GM12865 (cell line): ENCODE measurements at regions not wholly inside any gene's neighbourhood (a gene's known extent, or its start where the extent isn't known, plus 50 kb on each side); places are given as distances from the start of the nearest gene placed in this dataset.

Experiments
- DNase-seq: peaks from one replicate; pipeline ENCODE4 v3.0.0; 2010; ENCODE audit warnings: low read depth
- H3K4me3 ChIP-seq: 2 replicates; pipeline ENCODE4 v1.5.1; 2011; ENCODE audit warnings: mild to moderate bottlenecking, low read depth, low read length, control low read depth
- TF ChIP-seq, protein P1 (sequence below): IDR thresholded peaks from 2 replicates; pipeline ENCODE4 v1.5.1; 2011; ENCODE audit warnings: low read length, control low read depth, low read depth, inconsistent platforms; ENCODE audit not compliant: insufficient read depth; ENCODE audit errors: missing control alignments

DNA sequence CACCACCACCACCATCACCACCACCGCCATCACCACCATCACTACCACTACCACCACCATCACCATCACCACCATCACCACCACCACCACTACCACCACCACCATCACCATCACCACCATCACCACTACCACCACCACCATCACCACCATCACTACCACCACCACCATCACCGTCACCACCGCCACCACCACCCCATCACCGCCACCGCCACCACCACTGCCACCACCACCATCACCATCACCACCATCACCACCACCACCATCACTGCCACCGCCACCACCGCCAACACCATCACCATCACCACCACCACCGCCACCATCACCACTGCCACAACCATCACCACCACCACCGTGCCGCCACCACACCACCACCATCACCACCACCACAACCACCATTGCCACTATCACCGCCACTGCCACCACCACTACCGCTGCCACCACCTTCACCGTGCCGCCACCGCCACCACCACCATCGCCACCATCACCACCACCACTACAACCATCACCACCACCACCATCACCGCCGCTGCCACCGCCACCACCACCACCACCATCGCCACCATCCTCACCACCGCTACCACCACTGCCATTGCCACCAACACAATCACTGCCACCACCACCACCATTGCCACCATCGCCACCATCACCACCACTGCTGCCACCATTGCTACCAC, 1511.3 kb upstream of the AGA start:
- H3K4me3 ChIP-seq = no peak overlapping the region
- TF ChIP-seq, protein P1, sequence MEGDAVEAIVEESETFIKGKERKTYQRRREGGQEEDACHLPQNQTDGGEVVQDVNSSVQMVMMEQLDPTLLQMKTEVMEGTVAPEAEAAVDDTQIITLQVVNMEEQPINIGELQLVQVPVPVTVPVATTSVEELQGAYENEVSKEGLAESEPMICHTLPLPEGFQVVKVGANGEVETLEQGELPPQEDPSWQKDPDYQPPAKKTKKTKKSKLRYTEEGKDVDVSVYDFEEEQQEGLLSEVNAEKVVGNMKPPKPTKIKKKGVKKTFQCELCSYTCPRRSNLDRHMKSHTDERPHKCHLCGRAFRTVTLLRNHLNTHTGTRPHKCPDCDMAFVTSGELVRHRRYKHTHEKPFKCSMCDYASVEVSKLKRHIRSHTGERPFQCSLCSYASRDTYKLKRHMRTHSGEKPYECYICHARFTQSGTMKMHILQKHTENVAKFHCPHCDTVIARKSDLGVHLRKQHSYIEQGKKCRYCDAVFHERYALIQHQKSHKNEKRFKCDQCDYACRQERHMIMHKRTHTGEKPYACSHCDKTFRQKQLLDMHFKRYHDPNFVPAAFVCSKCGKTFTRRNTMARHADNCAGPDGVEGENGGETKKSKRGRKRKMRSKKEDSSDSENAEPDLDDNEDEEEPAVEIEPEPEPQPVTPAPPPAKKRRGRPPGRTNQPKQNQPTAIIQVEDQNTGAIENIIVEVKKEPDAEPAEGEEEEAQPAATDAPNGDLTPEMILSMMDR = no peak
- DNase-seq = no peak

- H3K4me3 ChIP-seq = no peak overlapping the region
- DNase-seq = no peak
- TF ChIP-seq, protein P1 = no peak
These were observed 1513.4 kb upstream of the AGA start for GRCh38 chr4:178955614-178956013.

DNA sequence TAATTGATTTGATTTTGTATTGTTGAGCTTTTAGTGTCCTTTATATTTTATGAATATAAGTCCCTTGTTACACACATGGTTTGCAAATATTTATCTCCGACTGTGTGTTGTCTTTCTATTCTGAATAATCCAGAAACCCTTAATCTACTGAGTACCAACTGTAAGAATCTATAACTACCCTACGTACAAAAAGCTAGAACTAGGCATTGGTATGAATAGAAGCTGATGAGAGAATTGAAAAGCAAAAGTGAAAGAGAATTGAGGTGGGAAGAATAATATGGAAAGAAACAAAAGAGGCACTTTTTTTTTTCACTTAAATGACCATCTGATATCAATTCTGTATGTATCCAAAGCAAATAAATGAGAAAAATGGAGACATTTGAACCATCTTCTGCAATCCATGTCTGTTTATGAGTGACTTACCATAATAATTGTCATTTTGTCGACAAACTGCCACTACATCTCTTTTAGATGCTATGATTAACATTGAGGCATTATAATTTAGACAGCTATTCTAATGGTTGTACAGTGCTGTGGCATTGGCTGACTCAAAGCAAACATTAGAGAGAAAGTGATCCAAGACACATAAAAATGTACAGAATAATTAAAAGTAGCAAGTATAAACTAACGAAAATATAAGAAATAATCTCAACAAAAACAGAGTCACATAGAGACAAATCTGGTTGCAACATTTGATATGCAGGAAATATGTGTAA, 1516.6 kb upstream of the AGA start:
- TF ChIP-seq, protein P1 = no peak
- no peak for DNase-seq
- no peak overlapping the region for H3K4me3 ChIP-seq

DNA sequence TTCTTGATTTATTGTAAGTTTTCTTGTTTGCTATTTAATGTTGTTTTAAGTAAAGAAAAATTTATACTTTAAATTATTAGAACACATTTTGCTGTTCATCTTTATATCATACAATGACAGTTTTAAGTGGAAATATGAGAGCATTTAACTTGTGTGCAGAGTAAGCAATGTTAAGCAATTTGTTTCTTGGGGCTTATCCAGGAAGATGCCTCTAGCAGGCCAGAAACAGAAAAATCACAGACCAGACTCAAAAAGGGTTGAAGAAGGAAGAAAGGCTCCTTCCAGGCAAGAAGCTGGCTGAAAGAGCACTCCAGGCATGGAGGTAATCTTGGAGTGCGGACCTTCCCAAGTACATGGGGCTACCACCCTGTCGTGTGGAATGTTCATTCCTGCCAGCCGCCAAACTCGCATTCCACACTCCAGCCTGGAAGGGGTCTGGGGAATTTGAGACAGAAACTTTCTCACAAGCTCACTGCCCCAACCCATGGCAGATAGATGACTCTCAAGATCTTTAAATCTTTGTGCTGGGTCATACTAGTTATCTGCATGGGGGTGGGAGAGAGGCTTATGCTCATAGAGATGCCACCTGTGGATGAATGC, 1521.3 kb upstream of the AGA start:
- no peak overlapping the region for H3K4me3 ChIP-seq
- no peak for DNase-seq
- TF ChIP-seq, protein P1 = no peak

DNA sequence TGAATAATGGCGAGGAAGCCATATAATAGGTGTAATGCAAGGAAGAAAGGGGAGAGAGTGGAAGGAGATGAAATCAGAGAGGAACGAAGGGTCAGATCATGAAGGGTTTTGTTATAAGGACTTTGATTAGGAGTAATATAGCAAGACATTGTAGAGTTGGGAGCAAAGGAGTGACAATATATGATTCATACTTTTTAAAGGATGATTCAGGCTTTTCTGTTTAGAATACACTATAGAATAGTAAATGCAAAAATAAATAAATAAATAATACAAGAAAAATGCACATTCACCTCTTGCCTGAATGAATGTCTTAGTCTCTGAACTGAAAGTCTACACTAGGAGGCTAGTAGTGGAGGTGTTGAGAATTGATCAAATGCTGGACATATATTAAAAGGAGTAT, 1524.4 kb upstream of the AGA start:
- H3K4me3 ChIP-seq = no peak overlapping the region
- no peak for DNase-seq
- TF ChIP-seq, protein P1 = no peak

DNA sequence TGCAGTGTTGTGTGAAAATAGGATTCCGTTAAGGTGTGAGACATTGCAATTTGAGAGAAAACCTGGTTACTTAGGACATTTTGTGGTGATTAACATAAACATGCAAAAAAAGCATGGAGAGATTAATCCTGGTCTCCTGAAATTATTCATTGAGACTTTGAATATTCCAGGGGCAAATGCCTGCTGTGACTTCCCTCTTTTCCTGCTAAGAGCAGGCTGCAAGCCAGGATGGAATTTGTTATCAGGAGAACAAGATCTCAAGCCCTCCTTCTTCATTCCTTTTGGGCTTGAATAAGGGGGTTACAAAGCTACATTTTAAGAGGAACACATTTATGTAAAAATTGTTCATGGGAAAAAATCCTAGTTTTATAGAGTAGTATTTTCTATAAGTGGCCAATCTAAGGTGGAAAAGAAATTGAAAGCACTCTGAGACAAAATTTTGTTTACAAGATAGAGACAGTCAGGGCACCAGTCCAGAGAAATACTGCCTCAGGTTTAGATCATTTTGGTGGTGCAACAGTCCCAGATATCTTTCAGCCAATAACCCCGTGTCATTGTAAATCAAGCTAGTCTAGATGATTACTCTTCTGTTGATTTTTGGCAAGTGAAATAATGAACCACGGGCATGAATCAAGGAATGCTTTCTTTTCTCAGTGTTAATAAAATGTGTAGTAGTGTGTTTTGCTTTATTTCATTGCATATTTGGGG, 1528.3 kb upstream of the AGA start:
- DNase-seq = no peak
- TF ChIP-seq, protein P1 = no peak
- no peak overlapping the region for H3K4me3 ChIP-seq
